KMS-11 (cell line): ENCODE measurements at regions not wholly inside any gene's neighbourhood (a gene's known extent, or its start where the extent isn't known, plus 50 kb on each side); places are given as distances from the start of the nearest gene placed in this dataset.

Source experiments
- H2AFZ ChIP-seq: fragments of 200-600 bp; sonication (generic); 2 replicates; pipeline ENCODE4 v1.6.1; 2016; ENCODE audit warnings: antibody characterized with exemption, mixed run types, low read depth
- H3K27ac ChIP-seq: fragments of 200-600 bp; sonication (generic); 2 replicates; pipeline ENCODE4 v1.6.1; 2016; ENCODE audit warnings: mild to moderate bottlenecking, mixed run types
- H3K27me3 ChIP-seq: fragments of 200-600 bp; sonication (generic); 2 replicates; pipeline ENCODE4 v1.6.1; 2017; ENCODE audit warnings: mild to moderate bottlenecking, low read depth, mixed run types, moderate library complexity; ENCODE audit not compliant: insufficient read depth
- H3K36me3 ChIP-seq: fragments of 200-600 bp; sonication (generic); 2 replicates; pipeline ENCODE4 v1.6.1; 2017; ENCODE audit warnings: mild to moderate bottlenecking, mixed run types; ENCODE audit not compliant: insufficient read depth
- H3K4me1 ChIP-seq: fragments of 200-600 bp; sonication (generic); 2 replicates; pipeline ENCODE4 v1.6.1; 2016; ENCODE audit warnings: mild to moderate bottlenecking, low read depth, mixed run types; ENCODE audit not compliant: poor library complexity, severe bottlenecking
- H3K4me2 ChIP-seq: fragments of 200-600 bp; sonication (generic); 2 replicates; pipeline ENCODE4 v1.7.0; 2016; ENCODE audit warnings: mild to moderate bottlenecking, mixed run types
- H3K4me3 ChIP-seq: fragments of 200-600 bp; sonication (generic); IDR thresholded peaks from 2 replicates; pipeline ENCODE4 v1.6.1; 2017; ENCODE audit warnings: low read depth, low read length, mixed read lengths; ENCODE audit not compliant: insufficient read depth
- H3K79me2 ChIP-seq: fragments of 200-600 bp; sonication (generic); 2 replicates; pipeline ENCODE4 v1.6.1; 2016; ENCODE audit warnings: low read depth, mixed run types; ENCODE audit not compliant: insufficient read depth
- H3K9ac ChIP-seq: fragments of 200-600 bp; sonication (generic); 2 replicates; pipeline ENCODE4 v1.6.1; 2016; ENCODE audit warnings: mild to moderate bottlenecking, mixed run types
- H4K20me1 ChIP-seq: fragments of 200-600 bp; sonication (generic); 2 replicates; pipeline ENCODE4 v1.6.1; 2016; ENCODE audit warnings: mild to moderate bottlenecking, mixed run types; ENCODE audit not compliant: insufficient read depth
- CTCF ChIP-seq: fragments of 200-600 bp; sonication (generic); conservative IDR thresholded peaks from 2 replicates; pipeline ENCODE4 v1.6.1; 2017; ENCODE audit warnings: low read depth, mild to moderate bottlenecking, antibody characterized with exemption, low read length, moderate library complexity, mixed read lengths

- Histone ChIP-seq H3K4me2 (no peak overlapping the region), H3K27me3 (no peaks in the 10 kb centered on the region), H3K79me2 (no peaks in the 10 kb centered on the region), H3K27ac (no peak overlapping the region), H3K4me3 (no peak overlapping the region), H3K36me3 (no peaks in the 10 kb centered on the region), H2AFZ (no peak overlapping the region), H3K4me1 (no peaks in the 10 kb centered on the region), H4K20me1 (no peaks in the 10 kb centered on the region), H3K9ac (no peak overlapping the region)
- no peak for TF ChIP-seq CTCF
Measured at GRCh38 chr10:9895981-9896380, 1121.7 kb upstream of the CELF2 start.

GRCh38 chr10:9898633-9899395 is 1118.9 kb upstream of the CELF2 start:
- Histone ChIP-seq H3K27me3 (no peaks in the 10 kb centered on the region), H3K4me2 (no peak overlapping the region), H3K36me3 (no peaks in the 10 kb centered on the region), H3K9ac (no peak overlapping the region), H3K4me1 (no peaks in the 10 kb centered on the region), H3K79me2 (no peaks in the 10 kb centered on the region), H4K20me1 (no peaks in the 10 kb centered on the region), H3K27ac (no peak overlapping the region), H3K4me3 (no peak overlapping the region), H2AFZ (no peak overlapping the region)
- no peak for TF ChIP-seq CTCF

GRCh38 chr10:9900751-9901150 is 1116.9 kb upstream of the CELF2 start:
- Histone ChIP-seq H3K27me3 (no peaks in the 10 kb centered on the region), H2AFZ (no peak overlapping the region), H3K79me2 (no peaks in the 10 kb centered on the region), H3K9ac (no peak overlapping the region), H3K4me1 (no peaks in the 10 kb centered on the region), H3K4me3 (no peak overlapping the region), H4K20me1 (no peaks in the 10 kb centered on the region), H3K4me2 (no peak overlapping the region), H3K27ac (no peak overlapping the region), H3K36me3 (no peaks in the 10 kb centered on the region)
- TF ChIP-seq CTCF, result no peak

- H3K79me2 ChIP-seq, result no peaks in the 10 kb centered on the region
- H3K4me2 ChIP-seq, result no peak overlapping the region
Measured at GRCh38 chr10:9901971-9902370, 1115.7 kb upstream of the CELF2 start.

More at GRCh38 chr10:9901971-9902370, 1115.7 kb upstream of the CELF2 start:
- Histone ChIP-seq H4K20me1 (no peaks in the 10 kb centered on the region), H3K27ac (no peak overlapping the region), H3K4me1 (no peaks in the 10 kb centered on the region), H2AFZ (no peak overlapping the region), H3K4me3 (no peak overlapping the region), H3K27me3 (no peaks in the 10 kb centered on the region), H3K36me3 (no peaks in the 10 kb centered on the region), H3K9ac (no peak overlapping the region)
- no peak for TF ChIP-seq CTCF
